ENCODE measurements at regions not wholly inside any gene's neighbourhood (a gene's known extent, or its start where the extent isn't known, plus 50 kb on each side); places are given as distances from the start of the nearest gene placed in this dataset.

GRCh38 chr2:7824211-7824610 lies 857.6 kb upstream of the ID2 start:
- TF ChIP-seq ZNF610 (tag by site-specific recombination; IDR thresholded peaks at IDR 0.05; ENCODE audit: borderline replicate concordance) (no peak), ZNF677 (tag by site-specific recombination; IDR thresholded peaks at IDR 0.05) (no peak), ZNF416 (tag by site-specific recombination; IDR thresholded peaks at IDR 0.05) (no peak), ZNF302 (tag by site-specific recombination; IDR thresholded peaks at IDR 0.05; ENCODE audit: low read depth) (no peak), ZNF394 (tag by site-specific recombination; IDR thresholded peaks at IDR 0.05; ENCODE audit: borderline replicate concordance) (no peak), EGR2 (tag by site-specific recombination; IDR thresholded peaks at IDR 0.05; ENCODE audit: low read depth) (no peak), ZNF558 (tag by site-specific recombination; IDR thresholded peaks at IDR 0.05) (no peak), ZBTB49 (tag by site-specific recombination; IDR thresholded peaks at IDR 0.05; ENCODE audit: low read depth) (no peak), ZNF354C (tag by site-specific recombination; IDR thresholded peaks at IDR 0.05; ENCODE audit: borderline replicate concordance, low read depth) (no peak), ZSCAN4 (tag by site-specific recombination; IDR thresholded peaks at IDR 0.05) (no peak), ZNF596 (tag by site-specific recombination; IDR thresholded peaks at IDR 0.05) (no peak), ZBTB7A (tag by site-specific recombination; IDR thresholded peaks at IDR 0.05; ENCODE audit: low read depth) (no peak)
- TF ChIP-seq, protein P1, sequence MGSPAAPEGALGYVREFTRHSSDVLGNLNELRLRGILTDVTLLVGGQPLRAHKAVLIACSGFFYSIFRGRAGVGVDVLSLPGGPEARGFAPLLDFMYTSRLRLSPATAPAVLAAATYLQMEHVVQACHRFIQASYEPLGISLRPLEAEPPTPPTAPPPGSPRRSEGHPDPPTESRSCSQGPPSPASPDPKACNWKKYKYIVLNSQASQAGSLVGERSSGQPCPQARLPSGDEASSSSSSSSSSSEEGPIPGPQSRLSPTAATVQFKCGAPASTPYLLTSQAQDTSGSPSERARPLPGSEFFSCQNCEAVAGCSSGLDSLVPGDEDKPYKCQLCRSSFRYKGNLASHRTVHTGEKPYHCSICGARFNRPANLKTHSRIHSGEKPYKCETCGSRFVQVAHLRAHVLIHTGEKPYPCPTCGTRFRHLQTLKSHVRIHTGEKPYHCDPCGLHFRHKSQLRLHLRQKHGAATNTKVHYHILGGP (tag by site-specific recombination; IDR thresholded peaks at IDR 0.05), result no peak
- TF ChIP-seq, protein P2, sequence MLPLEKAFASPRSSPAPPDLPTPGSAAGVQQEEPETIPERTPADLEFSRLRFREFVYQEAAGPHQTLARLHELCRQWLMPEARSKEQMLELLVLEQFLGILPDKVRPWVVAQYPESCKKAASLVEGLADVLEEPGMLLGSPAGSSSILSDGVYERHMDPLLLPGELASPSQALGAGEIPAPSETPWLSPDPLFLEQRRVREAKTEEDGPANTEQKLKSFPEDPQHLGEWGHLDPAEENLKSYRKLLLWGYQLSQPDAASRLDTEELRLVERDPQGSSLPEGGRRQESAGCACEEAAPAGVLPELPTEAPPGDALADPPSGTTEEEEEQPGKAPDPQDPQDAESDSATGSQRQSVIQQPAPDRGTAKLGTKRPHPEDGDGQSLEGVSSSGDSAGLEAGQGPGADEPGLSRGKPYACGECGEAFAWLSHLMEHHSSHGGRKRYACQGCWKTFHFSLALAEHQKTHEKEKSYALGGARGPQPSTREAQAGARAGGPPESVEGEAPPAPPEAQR (tag by site-specific recombination; IDR thresholded peaks at IDR 0.05), result no peak
- TF ChIP-seq, protein P3, sequence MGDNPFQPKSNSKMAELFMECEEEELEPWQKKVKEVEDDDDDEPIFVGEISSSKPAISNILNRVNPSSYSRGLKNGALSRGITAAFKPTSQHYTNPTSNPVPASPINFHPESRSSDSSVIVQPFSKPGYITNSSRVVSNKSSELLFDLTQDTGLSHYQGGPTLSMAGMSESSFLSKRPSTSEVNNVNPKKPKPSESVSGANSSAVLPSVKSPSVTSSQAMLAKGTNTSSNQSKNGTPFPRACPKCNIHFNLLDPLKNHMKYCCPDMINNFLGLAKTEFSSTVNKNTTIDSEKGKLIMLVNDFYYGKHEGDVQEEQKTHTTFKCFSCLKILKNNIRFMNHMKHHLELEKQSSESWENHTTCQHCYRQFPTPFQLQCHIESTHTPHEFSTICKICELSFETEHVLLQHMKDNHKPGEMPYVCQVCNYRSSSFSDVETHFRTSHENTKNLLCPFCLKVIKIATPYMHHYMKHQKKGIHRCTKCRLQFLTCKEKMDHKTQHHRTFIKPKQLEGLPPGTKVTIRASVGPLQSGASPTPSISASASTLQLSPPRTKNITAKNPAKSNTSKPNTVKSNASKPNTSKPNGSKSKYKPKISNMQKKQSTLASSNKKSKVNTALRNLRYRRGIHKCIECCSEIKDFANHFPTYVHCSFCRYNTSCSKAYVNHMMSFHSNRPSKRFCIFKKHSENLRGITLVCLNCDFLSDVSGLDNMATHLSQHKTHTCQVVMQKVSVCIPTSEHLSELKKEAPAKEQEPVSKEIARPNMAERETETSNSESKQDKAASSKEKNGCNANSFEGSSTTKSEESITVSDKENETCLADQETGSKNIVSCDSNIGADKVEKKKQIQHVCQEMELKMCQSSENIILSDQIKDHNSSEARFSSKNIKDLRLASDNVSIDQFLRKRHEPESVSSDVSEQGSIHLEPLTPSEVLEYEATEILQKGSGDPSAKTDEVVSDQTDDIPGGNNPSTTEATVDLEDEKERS (tag by site-specific recombination; IDR thresholded peaks at IDR 0.05), result no peak
- CTCF ChIA-PET, result no interaction called here
- H3K36me3 ChIP-seq (ENCODE audit: control insufficient read depth in 2 of 2, insufficient read depth in 1 of 2, low read length in 2 of 2), result no peaks in the 10 kb centered on the region
- H3K4me3 ChIP-seq (ENCODE audit: low read depth, low read length), result no peak overlapping the region
- no peaks in the 10 kb centered on the region for H3K4me1 ChIP-seq (ENCODE audit: control insufficient read depth, insufficient read depth, low read length)
- no peaks in the 10 kb centered on the region for H3K9me3 ChIP-seq (ENCODE audit: control insufficient read depth, insufficient read depth, low read depth, low read length)
- POLR2A ChIA-PET, result no interaction called here
- H3K27ac ChIP-seq (ENCODE audit: extremely low read depth, low read depth, low read length), result no peak overlapping the region
